MM.1S (cell line): ENCODE measurements at regions not wholly inside any gene's neighbourhood (a gene's known extent, or its start where the extent isn't known, plus 50 kb on each side); places are given as distances from the start of the nearest gene placed in this dataset.

ENCODE experiments used
- DNase-seq: peaks from one replicate; pipeline ENCODE4 v3.0.0-alpha.2; 2015
- H2AFZ ChIP-seq: fragments of 300-600 bp; sonication (generic); 2 replicates; pipeline ENCODE4 v1.6.0; 2016; ENCODE audit warnings: antibody characterized with exemption, low read length
- H3F3A ChIP-seq: fragments of 300-600 bp; sonication (generic); 2 replicates; pipeline ENCODE4 v1.6.1; 2016; ENCODE audit warnings: mild to moderate bottlenecking, antibody characterized with exemption, low read length, moderate library complexity, mixed read lengths; ENCODE audit not compliant: insufficient read depth
- H3K27ac ChIP-seq: fragments of 300-600 bp; sonication (generic); 2 replicates; pipeline ENCODE4 v1.5.1; 2016; ENCODE audit warnings: mild to moderate bottlenecking, low read length
- H3K27me3 ChIP-seq: fragments of 300-600 bp; sonication (generic); replicated peaks from 2 replicates; pipeline ENCODE4 v1.6.0; 2016; ENCODE audit warnings: low read length; ENCODE audit not compliant: insufficient read depth
- H3K36me3 ChIP-seq: fragments of 300-600 bp; sonication (generic); replicated peaks from 2 replicates; pipeline ENCODE4 v1.6.1; 2016; ENCODE audit warnings: mild to moderate bottlenecking, low read length, mixed read lengths; ENCODE audit not compliant: insufficient read depth
- H3K4me1 ChIP-seq: fragments of 300-600 bp; sonication (generic); 2 replicates; pipeline ENCODE4 v1.6.1; 2016; ENCODE audit warnings: low read length, mixed read lengths
- H3K4me2 ChIP-seq: fragments of 300-600 bp; sonication (generic); 2 replicates; pipeline ENCODE4 v1.6.0; 2016; ENCODE audit warnings: low read depth, low read length
- H3K4me3 ChIP-seq: fragments of 300-600 bp; sonication (generic); 2 replicates; pipeline ENCODE4 v1.5.1; 2016; ENCODE audit warnings: low read length, mixed read lengths
- H3K79me2 ChIP-seq: fragments of 300-600 bp; sonication (generic); 2 replicates; pipeline ENCODE4 v1.6.1; 2016; ENCODE audit warnings: mixed run types, low read length, mixed read lengths
- H3K9ac ChIP-seq: fragments of 300-600 bp; sonication (generic); 2 replicates; pipeline ENCODE4 v1.6.1; 2016; ENCODE audit warnings: low read length, mixed read lengths
- H3K9me2 ChIP-seq: fragments of 300-600 bp; sonication (generic); replicated peaks from 2 replicates; pipeline ENCODE4 v1.6.1; 2016; ENCODE audit warnings: mild to moderate bottlenecking, low read length, mixed read lengths; ENCODE audit not compliant: insufficient read depth
- H3K9me3 ChIP-seq: fragments of 300-600 bp; sonication (generic); replicated peaks from 2 replicates; pipeline ENCODE4 v1.6.1; 2016; ENCODE audit warnings: mild to moderate bottlenecking, low read length, mixed read lengths; ENCODE audit not compliant: insufficient read depth
- H4K20me1 ChIP-seq: fragments of 300-600 bp; sonication (generic); 2 replicates; pipeline ENCODE4 v1.6.1; 2016; ENCODE audit warnings: mild to moderate bottlenecking, low read length, moderate library complexity, mixed read lengths; ENCODE audit not compliant: insufficient read depth
- CTCF ChIP-seq: fragments of 300-600 bp; sonication (generic); IDR thresholded peaks from 2 replicates; pipeline ENCODE4 v1.5.1; 2016; ENCODE audit warnings: antibody characterized with exemption, low read length, mixed read lengths
- EZH2 ChIP-seq: fragments of 300-600 bp; sonication (generic); optimal IDR thresholded peaks from 2 replicates; pipeline ENCODE3; 2017; ENCODE audit warnings: low read depth, mild to moderate bottlenecking, antibody characterized with exemption, low read length, mixed read lengths
- EZH2phosphoT487 ChIP-seq: fragments of 300-600 bp; sonication (generic); IDR thresholded peaks from 2 replicates; pipeline ENCODE4 v1.6.1; 2018; ENCODE audit warnings: antibody characterized with exemption, low read length

GRCh38 chr10:33498391-33498891 lies 164.0 kb upstream of the NRP1 start:
- no peaks in the 10 kb centered on the region for H3K36me3 ChIP-seq
- no peak overlapping the region for H3K27ac ChIP-seq
- no peak overlapping the region for H2AFZ ChIP-seq
- H3K79me2 ChIP-seq, result no peaks in the 10 kb centered on the region
- H3K9me3 ChIP-seq, result no peaks in the 10 kb centered on the region
- H3F3A ChIP-seq, result no peaks in the 10 kb centered on the region
- no peaks in the 10 kb centered on the region for H4K20me1 ChIP-seq
- H3K4me3 ChIP-seq, result no peak overlapping the region
- H3K4me2 ChIP-seq, result no peak overlapping the region
- no peak for DNase-seq
- no peaks in the 10 kb centered on the region for H3K27me3 ChIP-seq
- TF ChIP-seq EZH2 (no peak), CTCF (no peak), EZH2phosphoT487 (no peak)
- no peaks in the 10 kb centered on the region for H3K9me2 ChIP-seq
- no peaks in the 10 kb centered on the region for H3K4me1 ChIP-seq
- no peak overlapping the region for H3K9ac ChIP-seq

- H3K4me2 ChIP-seq, result no peak overlapping the region
These were observed 162.9 kb upstream of the NRP1 start for GRCh38 chr10:33497338-33497737.

GRCh38 chr10:33496096-33496495 lies 161.6 kb upstream of the NRP1 start:
- no peak overlapping the region for H3K27ac ChIP-seq
- H3K4me1 ChIP-seq, result no peaks in the 10 kb centered on the region
- no peaks in the 10 kb centered on the region for H3K79me2 ChIP-seq
- no peak overlapping the region for H3K4me2 ChIP-seq
- DNase-seq, result no peak
- H3K4me3 ChIP-seq, result no peak overlapping the region
- H3F3A ChIP-seq, result no peaks in the 10 kb centered on the region
- TF ChIP-seq EZH2 (no peak), EZH2phosphoT487 (no peak), CTCF (no peak)
- no peaks in the 10 kb centered on the region for H3K27me3 ChIP-seq
- H4K20me1 ChIP-seq, result no peaks in the 10 kb centered on the region
- no peak overlapping the region for H3K9ac ChIP-seq
- no peak overlapping the region for H2AFZ ChIP-seq
- H3K9me2 ChIP-seq, result no peaks in the 10 kb centered on the region
- H3K9me3 ChIP-seq, result no peaks in the 10 kb centered on the region
- no peaks in the 10 kb centered on the region for H3K36me3 ChIP-seq

More at GRCh38 chr10:33497338-33497737, 162.9 kb upstream of the NRP1 start:
- Histone ChIP-seq H3K9ac (no peak overlapping the region), H4K20me1 (no peaks in the 10 kb centered on the region), H3K27me3 (no peaks in the 10 kb centered on the region), H3K27ac (no peak overlapping the region), H2AFZ (no peak overlapping the region), H3K9me3 (no peaks in the 10 kb centered on the region), H3K4me1 (no peaks in the 10 kb centered on the region), H3K79me2 (no peaks in the 10 kb centered on the region), H3K4me3 (no peak overlapping the region), H3F3A (no peaks in the 10 kb centered on the region), H3K36me3 (no peaks in the 10 kb centered on the region), H3K9me2 (no peaks in the 10 kb centered on the region)
- DNase-seq, result no peak
- no peak for TF ChIP-seq CTCF
- TF ChIP-seq EZH2, result no peak
- TF ChIP-seq EZH2phosphoT487, result no peak
